IgD-negative memory B cell (primary cell): ENCODE measurements at regions not wholly inside any gene's neighbourhood (a gene's known extent, or its start where the extent isn't known, plus 50 kb on each side); places are given as distances from the start of the nearest gene placed in this dataset.
"Not testable (repeated sequence)": the region's sequence is repeated elsewhere in the genome, so short reads cannot be mapped to it uniquely, and the experiment has no call there.

Experiments
- H3K27ac Mint-ChIP-seq, 3 donors: one replicate each; pipeline ENCODE4 v1.8.0; 2020 to 2022; ENCODE audit warnings: mild to moderate bottlenecking in 3 of 3, mixed read lengths in 3 of 3, moderate library complexity in 1 of 3
- H3K27me3 Mint-ChIP-seq: one replicate; pipeline ENCODE4 v1.8.0; 2021; ENCODE audit warnings: mixed read lengths
- H3K36me3 Mint-ChIP-seq: one replicate; pipeline ENCODE4 v1.8.0; 2020; ENCODE audit warnings: mild to moderate bottlenecking, mixed read lengths
- H3K4me1 Mint-ChIP-seq, 3 donors: one replicate each; pipeline ENCODE4 v1.8.0; 2020 to 2022; ENCODE audit warnings: mixed read lengths in 3 of 3, mild to moderate bottlenecking in 1 of 3
- H3K4me3 Mint-ChIP-seq, 4 donors: one replicate each; pipeline ENCODE4 v1.8.0; 2020 to 2022; ENCODE audit warnings: mild to moderate bottlenecking in 4 of 4, mixed read lengths in 4 of 4, moderate library complexity in 3 of 4
- H3K9me3 Mint-ChIP-seq, 3 donors: one replicate each; pipeline ENCODE4 v1.8.0; 2020 to 2021; ENCODE audit warnings: mixed read lengths in 3 of 3, mild to moderate bottlenecking in 1 of 3

DNA sequence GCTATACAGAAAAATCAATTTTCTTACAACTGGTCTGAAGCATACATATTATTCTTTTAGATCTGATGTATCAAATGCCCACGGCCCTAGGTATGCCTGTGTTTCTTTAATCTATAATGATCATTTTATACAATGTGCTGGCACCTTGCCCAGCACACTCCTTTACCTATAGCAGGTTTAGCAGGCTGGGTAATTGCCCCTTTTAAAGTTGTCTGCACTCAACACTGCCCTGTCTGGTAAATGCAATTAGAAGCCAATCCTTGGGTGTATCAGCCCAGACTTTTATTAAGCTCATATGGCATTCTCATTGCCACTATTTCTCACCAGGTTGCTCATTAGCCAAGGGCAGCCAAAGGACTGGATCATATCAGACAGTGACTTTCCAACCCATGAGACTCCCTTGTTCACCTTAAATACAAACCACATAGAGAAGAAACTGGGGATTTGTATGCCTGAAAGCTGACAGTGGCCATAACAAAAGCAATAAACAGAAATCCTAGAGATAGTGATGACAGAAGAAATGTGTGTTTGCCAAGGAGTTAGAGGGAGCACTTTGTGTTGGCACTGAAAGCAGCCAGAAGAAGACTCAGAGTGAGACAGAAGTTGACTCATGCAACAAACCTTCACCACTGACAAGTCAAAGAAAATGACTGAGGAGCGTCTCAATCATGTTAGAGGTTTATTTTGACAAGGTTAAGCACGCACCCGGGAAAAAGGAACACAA lies 334.2 kb downstream of the SPATA31A7 start:
- H3K27me3 Mint-ChIP-seq, H3K4me3 Mint-ChIP-seq, H3K4me1 Mint-ChIP-seq, H3K27ac Mint-ChIP-seq, H3K9me3 Mint-ChIP-seq, H3K36me3 Mint-ChIP-seq: not testable (repeated sequence)

DNA sequence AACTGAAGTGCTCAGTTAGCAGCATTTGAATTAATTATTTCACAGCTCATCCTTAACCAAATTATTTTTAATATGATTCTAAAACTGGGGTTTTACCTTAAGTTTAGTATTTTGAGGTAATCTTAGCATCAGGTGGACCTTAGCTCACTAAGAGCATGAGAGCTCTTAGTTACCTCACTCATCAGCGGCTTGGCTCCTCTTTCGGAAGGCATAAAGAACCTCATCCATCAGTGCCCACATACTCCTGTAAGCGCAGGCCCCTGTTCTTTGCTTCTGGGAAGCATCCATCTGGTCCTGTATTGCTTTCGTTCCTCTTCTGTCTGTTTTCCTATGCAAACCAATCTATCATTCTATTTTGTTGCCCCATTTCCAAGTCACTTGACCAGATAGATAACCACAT lies 335.8 kb downstream of the SPATA31A7 start:
- H3K27me3 Mint-ChIP-seq, H3K9me3 Mint-ChIP-seq, H3K4me3 Mint-ChIP-seq, H3K4me1 Mint-ChIP-seq, H3K27ac Mint-ChIP-seq, H3K36me3 Mint-ChIP-seq: not testable (repeated sequence)

DNA sequence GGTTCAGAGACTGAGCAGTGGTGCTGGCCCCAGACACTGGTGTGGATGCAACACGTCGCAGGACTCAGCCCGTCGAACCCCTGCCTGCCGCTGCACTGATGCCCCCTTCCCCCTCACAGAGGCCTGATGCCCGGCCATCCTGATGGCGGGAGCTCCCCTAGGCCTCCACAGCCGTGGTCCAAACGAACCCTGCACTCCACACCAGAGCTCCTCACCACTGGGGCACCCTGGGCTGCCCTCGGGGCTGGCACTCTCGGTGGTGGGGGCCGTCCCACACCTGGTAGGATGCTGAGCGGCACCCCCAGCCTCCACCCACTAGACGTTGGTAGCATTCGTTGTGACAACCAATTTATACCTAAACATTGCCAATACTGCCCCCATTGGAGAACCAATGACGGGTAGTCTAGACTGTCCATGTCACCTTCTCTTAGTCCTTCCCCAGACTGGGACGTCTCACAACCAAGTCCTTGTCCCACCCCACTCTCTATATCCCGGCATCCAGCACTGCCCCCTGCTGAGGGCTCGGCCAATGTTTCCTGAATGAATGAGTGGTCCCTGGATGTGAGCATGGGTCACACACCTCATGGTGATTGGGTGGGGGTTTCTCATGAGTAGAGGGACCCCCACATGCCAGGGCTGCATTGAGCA lies 360.4 kb downstream of the SPATA31A7 start:
- not testable (repeated sequence) for H3K36me3 Mint-ChIP-seq, H3K4me1 Mint-ChIP-seq

DNA sequence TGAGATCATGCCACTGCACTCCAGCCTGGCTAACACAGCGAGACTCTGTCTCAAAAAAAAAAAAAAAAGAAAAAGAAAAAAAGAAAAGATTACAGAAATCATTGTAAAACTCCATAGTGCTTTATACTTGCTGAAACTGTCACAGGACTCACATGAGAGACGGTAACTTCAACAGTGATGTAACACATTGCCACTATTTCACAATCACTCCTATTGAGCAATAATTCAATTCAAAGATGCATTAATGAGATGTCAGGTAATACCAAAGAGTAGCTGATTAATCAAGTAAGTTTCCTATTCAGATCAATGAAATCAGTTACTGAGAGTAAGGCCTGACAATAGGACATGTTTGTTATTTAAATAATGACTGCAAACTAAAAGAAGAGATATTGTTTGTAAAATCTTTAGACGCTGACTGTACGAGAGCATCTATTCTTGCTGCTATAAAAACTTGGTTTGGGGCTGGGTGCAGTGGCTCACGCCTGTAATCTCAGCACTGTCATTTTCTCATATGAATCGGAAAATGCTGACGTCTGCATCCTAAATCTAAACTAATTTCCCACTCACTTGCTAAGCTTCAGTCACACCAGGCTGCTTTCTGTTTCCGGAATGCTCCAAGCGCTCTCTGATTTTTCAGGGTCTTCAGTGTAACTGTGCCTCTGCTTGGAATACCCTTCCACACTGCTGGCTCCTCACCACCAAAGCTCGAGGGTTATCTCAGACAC lies 381.7 kb downstream of the SPATA31A7 start:
- not testable (repeated sequence) for H3K4me3 Mint-ChIP-seq, H3K27ac Mint-ChIP-seq, H3K27me3 Mint-ChIP-seq, H3K36me3 Mint-ChIP-seq, H3K9me3 Mint-ChIP-seq, H3K4me1 Mint-ChIP-seq

More for the DNA sequence above, 360.4 kb downstream of the SPATA31A7 start:
- not testable (repeated sequence) for H3K27ac Mint-ChIP-seq, H3K27me3 Mint-ChIP-seq, H3K9me3 Mint-ChIP-seq, H3K4me3 Mint-ChIP-seq

DNA sequence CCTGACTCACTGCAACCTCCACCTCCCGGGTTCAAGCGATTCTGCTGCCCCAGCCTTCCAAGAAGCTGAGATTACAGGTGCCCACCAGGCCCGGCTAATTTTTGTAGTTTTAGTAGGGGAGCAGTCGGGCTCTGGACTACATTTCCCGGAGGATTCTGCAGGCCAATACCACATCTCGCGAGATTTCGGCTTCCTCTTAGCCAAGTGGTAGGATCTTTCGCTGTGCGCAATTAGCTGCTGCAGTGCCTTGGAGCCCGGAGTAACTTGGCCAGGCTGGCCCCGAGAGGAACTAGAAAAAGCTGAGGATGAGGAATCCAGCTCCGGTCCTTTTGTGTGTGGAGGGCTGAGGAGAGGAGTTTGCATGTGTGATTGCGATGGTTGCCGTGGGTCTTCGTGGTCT lies 382.5 kb downstream of the SPATA31A7 start:
- not testable (repeated sequence) for H3K9me3 Mint-ChIP-seq, H3K27me3 Mint-ChIP-seq, H3K36me3 Mint-ChIP-seq, H3K4me1 Mint-ChIP-seq, H3K4me3 Mint-ChIP-seq
- H3K27ac Mint-ChIP-seq = peak overlapping the region in 1 of 3 donors; percentile 39

DNA sequence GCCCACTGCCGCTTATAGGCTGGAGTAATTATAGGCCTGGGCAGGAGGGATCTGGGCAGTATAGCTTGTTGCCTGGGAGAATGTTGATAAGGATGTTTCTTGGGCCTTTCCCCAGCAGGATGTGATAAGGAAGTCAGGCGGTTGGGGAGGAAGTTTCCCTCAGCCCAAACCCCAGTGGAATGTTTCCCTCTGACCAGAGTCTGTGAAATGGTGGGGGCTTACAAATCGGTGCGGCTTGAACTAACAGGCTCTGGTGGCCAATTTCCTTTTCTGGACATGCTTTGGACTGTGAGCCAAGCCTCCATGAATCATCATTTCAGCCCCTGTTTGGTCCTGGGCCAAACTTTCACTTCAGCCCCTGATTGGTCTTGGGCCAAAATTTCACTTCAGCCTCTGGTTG lies 383.6 kb downstream of the SPATA31A7 start:
- not testable (repeated sequence) for H3K27me3 Mint-ChIP-seq, H3K36me3 Mint-ChIP-seq, H3K27ac Mint-ChIP-seq, H3K9me3 Mint-ChIP-seq, H3K4me3 Mint-ChIP-seq, H3K4me1 Mint-ChIP-seq
